Osteoblast (primary cell): ENCODE measurements at regions not wholly inside any gene's neighbourhood (a gene's known extent, or its start where the extent isn't known, plus 50 kb on each side); places are given as distances from the start of the nearest gene placed in this dataset.

ENCODE experiments used
- DNase-seq: peaks from one replicate; pipeline ENCODE4 v3.0.0; 2011; ENCODE audit warnings: low spot score, mixed read lengths; ENCODE audit not compliant: insufficient read length; ENCODE audit errors: missing footprints
- H2AFZ ChIP-seq: 2 replicates; pipeline ENCODE4 v1.6.0; 2011; ENCODE audit warnings: mild to moderate bottlenecking, low read length
- H3K27ac ChIP-seq: 2 replicates; pipeline ENCODE4 v1.5.1; 2011; ENCODE audit warnings: mild to moderate bottlenecking, low read depth, low read length, moderate library complexity
- H3K27me3 ChIP-seq: 2 replicates; pipeline ENCODE4 v1.6.0; 2012; ENCODE audit warnings: mild to moderate bottlenecking, control low read depth, inconsistent platforms, low read length, moderate library complexity; ENCODE audit not compliant: insufficient read depth
- H3K36me3 ChIP-seq: 2 replicates; pipeline ENCODE4 v1.5.1; 2011; ENCODE audit warnings: mild to moderate bottlenecking, low read length, control low read depth, moderate library complexity; ENCODE audit not compliant: insufficient read depth
- H3K4me1 ChIP-seq: 2 replicates; pipeline ENCODE4 v1.5.1; 2011; ENCODE audit warnings: mild to moderate bottlenecking, low read length, control low read depth, moderate library complexity; ENCODE audit not compliant: insufficient read depth
- H3K4me2 ChIP-seq: 2 replicates; pipeline ENCODE4 v1.6.0; 2011; ENCODE audit warnings: mild to moderate bottlenecking, low read length; ENCODE audit not compliant: insufficient read depth
- H3K4me3 ChIP-seq: fragments of 200-600 bp; sonication (generic); 3 replicates; pipeline ENCODE4 v1.5.1; 2012; ENCODE audit warnings: mild to moderate bottlenecking, low read length, inconsistent platforms; ENCODE audit not compliant: insufficient read depth
- H3K79me2 ChIP-seq: 2 replicates; pipeline ENCODE4 v1.6.0; 2012; ENCODE audit warnings: mild to moderate bottlenecking, low read length, control low read depth, inconsistent platforms; ENCODE audit not compliant: insufficient read depth
- H3K9me3 ChIP-seq: 2 replicates; pipeline ENCODE4 v1.5.1; 2011; ENCODE audit warnings: low read depth, low read length, control low read depth
- H4K20me1 ChIP-seq: 2 replicates; pipeline ENCODE4 v1.6.0; 2012; ENCODE audit warnings: mild to moderate bottlenecking, low read length, control low read depth; ENCODE audit not compliant: insufficient read depth
- TF ChIP-seq, protein P1 (sequence below): IDR thresholded peaks from 2 replicates; pipeline ENCODE4 v1.5.1; 2011; ENCODE audit warnings: mild to moderate bottlenecking, low read depth, low read length, moderate library complexity; ENCODE audit errors: extremely low read depth

DNA sequence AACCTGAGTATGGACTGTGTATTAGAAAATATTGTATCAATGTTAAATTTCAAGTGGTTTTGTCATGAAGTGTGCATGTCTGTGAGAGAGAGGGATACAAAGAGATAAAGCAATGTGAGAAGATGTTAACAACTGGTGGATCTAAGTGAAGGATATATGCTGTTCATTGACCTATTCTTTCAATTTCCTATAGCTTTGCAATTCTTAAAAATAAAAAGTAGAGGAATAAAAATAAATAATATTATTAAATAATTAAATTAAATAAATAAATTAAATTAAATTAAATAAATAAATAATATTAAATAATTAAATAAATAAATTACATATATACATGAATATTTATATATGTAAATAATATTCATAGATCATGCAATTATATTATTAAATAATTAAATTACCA, 131.2 kb upstream of the DACH1 start:
- no peaks in the 10 kb centered on the region for H3K9me3 ChIP-seq
- TF ChIP-seq, protein P1, sequence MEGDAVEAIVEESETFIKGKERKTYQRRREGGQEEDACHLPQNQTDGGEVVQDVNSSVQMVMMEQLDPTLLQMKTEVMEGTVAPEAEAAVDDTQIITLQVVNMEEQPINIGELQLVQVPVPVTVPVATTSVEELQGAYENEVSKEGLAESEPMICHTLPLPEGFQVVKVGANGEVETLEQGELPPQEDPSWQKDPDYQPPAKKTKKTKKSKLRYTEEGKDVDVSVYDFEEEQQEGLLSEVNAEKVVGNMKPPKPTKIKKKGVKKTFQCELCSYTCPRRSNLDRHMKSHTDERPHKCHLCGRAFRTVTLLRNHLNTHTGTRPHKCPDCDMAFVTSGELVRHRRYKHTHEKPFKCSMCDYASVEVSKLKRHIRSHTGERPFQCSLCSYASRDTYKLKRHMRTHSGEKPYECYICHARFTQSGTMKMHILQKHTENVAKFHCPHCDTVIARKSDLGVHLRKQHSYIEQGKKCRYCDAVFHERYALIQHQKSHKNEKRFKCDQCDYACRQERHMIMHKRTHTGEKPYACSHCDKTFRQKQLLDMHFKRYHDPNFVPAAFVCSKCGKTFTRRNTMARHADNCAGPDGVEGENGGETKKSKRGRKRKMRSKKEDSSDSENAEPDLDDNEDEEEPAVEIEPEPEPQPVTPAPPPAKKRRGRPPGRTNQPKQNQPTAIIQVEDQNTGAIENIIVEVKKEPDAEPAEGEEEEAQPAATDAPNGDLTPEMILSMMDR: no peak
- H3K4me1 ChIP-seq: no peaks in the 10 kb centered on the region
- H3K36me3 ChIP-seq: no peaks in the 10 kb centered on the region
- no peak overlapping the region for H3K4me2 ChIP-seq
- no peaks in the 10 kb centered on the region for H4K20me1 ChIP-seq
- no peak overlapping the region for H3K27ac ChIP-seq
- DNase-seq: no peak
- H3K27me3 ChIP-seq: no peaks in the 10 kb centered on the region
- no peak overlapping the region for H2AFZ ChIP-seq
- H3K4me3 ChIP-seq: no peak overlapping the region
- H3K79me2 ChIP-seq: no peaks in the 10 kb centered on the region

DNA sequence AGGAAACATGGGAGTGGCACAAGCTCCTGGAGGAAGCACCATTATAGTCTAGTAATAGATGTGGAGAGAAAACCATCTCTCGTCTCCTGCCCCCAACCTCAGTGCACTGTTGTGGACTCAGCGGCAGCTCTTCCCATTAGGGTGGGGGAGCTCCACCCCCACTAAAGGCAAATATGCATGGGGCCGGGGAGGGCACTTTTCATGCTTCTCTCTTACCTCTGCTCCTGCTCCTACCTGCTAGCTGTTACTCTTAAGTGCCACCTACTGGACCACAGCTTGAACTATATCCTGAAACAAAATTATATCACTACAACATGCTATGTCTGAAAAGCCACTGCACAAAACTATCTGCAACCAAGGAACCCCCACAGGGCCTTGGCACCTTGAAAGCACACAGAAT, 112.6 kb upstream of the DACH1 start:
- Histone ChIP-seq H3K27me3 (no peaks in the 10 kb centered on the region), H4K20me1 (no peaks in the 10 kb centered on the region), H3K4me1 (no peaks in the 10 kb centered on the region), H3K4me3 (no peak overlapping the region), H3K36me3 (no peaks in the 10 kb centered on the region), H3K9me3 (peaks cover 3% of the 10 kb centered on the region), H3K4me2 (no peak overlapping the region), H2AFZ (no peak overlapping the region), H3K79me2 (no peaks in the 10 kb centered on the region), H3K27ac (no peak overlapping the region)
- DNase-seq: no peak
- TF ChIP-seq, protein P1: no peak

DNA sequence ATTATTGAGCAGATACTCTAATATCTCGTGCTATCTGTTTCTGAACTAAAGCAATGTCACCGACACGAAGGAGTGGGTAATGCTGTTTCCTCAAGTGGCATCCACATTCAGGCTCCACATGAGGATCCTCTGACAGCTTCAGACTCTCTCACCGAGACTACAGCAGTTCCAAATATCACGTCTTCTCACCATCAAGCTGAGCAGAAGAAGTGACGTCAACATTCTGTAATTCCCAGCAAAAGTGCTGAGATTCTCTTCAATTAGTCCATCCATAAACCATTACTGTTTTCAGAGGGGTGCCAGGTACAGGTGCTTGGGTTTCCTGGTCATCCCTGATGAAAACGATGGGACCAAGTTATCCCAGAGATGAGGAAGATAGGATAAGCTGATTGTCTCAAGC, 110.0 kb upstream of the DACH1 start:
- Histone ChIP-seq H3K4me2 (no peak overlapping the region), H3K4me3 (no peak overlapping the region), H3K4me1 (no peaks in the 10 kb centered on the region), H3K9me3 (no peaks in the 10 kb centered on the region), H3K36me3 (no peaks in the 10 kb centered on the region), H3K27me3 (no peaks in the 10 kb centered on the region), H3K79me2 (no peaks in the 10 kb centered on the region), H3K27ac (no peak overlapping the region), H4K20me1 (no peaks in the 10 kb centered on the region), H2AFZ (no peak overlapping the region)
- TF ChIP-seq, protein P1: no peak
- no peak for DNase-seq

DNA sequence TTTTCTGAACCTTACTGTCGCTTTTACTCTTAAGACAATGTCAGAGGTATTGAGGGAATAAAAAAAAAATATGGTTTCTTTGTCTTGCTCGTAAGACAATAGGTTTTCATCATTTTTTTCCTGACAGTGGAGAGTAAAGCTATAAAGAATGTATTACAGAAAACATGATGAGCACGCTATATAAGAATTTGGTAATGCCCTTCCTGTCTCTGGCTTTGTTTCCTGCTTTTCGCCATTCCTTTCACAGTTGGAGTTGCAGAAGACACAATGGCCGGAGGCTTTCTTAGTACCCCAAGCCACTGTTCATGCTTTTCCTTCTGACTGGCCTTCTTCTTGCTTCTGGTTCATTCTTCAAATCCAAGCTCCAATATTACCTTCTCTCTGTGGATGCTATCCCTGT, 101.0 kb upstream of the DACH1 start:
- Histone ChIP-seq H4K20me1 (no peaks in the 10 kb centered on the region), H3K4me3 (no peak overlapping the region), H3K4me1 (no peaks in the 10 kb centered on the region), H3K4me2 (no peak overlapping the region), H3K27ac (no peak overlapping the region), H3K9me3 (no peaks in the 10 kb centered on the region), H2AFZ (no peak overlapping the region), H3K79me2 (no peaks in the 10 kb centered on the region), H3K27me3 (no peaks in the 10 kb centered on the region), H3K36me3 (no peaks in the 10 kb centered on the region)
- TF ChIP-seq, protein P1: no peak
- no peak for DNase-seq
